GM19043 (cell line): ENCODE measurements at regions not wholly inside any gene's neighbourhood (a gene's known extent, or its start where the extent isn't known, plus 50 kb on each side); places are given as distances from the start of the nearest gene placed in this dataset.
"Not testable (repeated sequence)": the region's sequence is repeated elsewhere in the genome, so short reads cannot be mapped to it uniquely, and the experiment has no call there.

Experiments
- ATAC-seq: cut with Tn5 transposase; IDR thresholded peaks from one replicate; pipeline ENCODE4 v1.9.1; 2021; ENCODE audit warnings: low read depth; ENCODE audit not compliant: unreplicated experiment

GRCh38 chr6:168799067-168799466 lies 358.1 kb downstream of the SMOC2 start:
- ATAC-seq, result no peak

GRCh38 chr6:168796106-168796505 lies 355.1 kb downstream of the SMOC2 start:
- ATAC-seq, result no peak

- ATAC-seq, result not testable (repeated sequence)
Measured at GRCh38 chr6:168795611-168796010, 354.6 kb downstream of the SMOC2 start.

- no peak for ATAC-seq
Measured at GRCh38 chr6:168794491-168794890, 353.5 kb downstream of the SMOC2 start.

GRCh38 chr6:168793649-168794048 lies 352.7 kb downstream of the SMOC2 start:
- no peak for ATAC-seq

GRCh38 chr6:168791917-168792316 lies 350.9 kb downstream of the SMOC2 start:
- ATAC-seq, result no peak

- ATAC-seq, result no peak
Measured at GRCh38 chr6:168789699-168790098, 348.7 kb downstream of the SMOC2 start.

GRCh38 chr6:168785720-168786511 lies 344.9 kb downstream of the SMOC2 start:
- no peak for ATAC-seq

- no peak for ATAC-seq
Measured at GRCh38 chr6:168784426-168784825, 343.4 kb downstream of the SMOC2 start.

- no peak for ATAC-seq
Measured at GRCh38 chr6:168783720-168784119, 342.7 kb downstream of the SMOC2 start.

- ATAC-seq, result no peak
Measured at GRCh38 chr6:168782187-168782751, 341.3 kb downstream of the SMOC2 start.

- ATAC-seq, result no peak
Measured at GRCh38 chr6:168778201-168778600, 337.2 kb downstream of the SMOC2 start.

GRCh38 chr6:168774381-168774780 lies 333.4 kb downstream of the SMOC2 start:
- ATAC-seq, result no peak

- ATAC-seq, result no peak
Measured at GRCh38 chr6:168773788-168774187, 332.8 kb downstream of the SMOC2 start.

- no peak for ATAC-seq
Measured at GRCh38 chr6:168765752-168766151, 324.8 kb downstream of the SMOC2 start.

- no peak for ATAC-seq
Measured at GRCh38 chr6:168756009-168756634, 315.1 kb downstream of the SMOC2 start.

GRCh38 chr6:168746643-168747042 lies 305.7 kb downstream of the SMOC2 start:
- no peak for ATAC-seq

GRCh38 chr6:168746013-168746412 lies 305.0 kb downstream of the SMOC2 start:
- ATAC-seq, result no peak

- no peak for ATAC-seq
Measured at GRCh38 chr6:168744861-168745260, 303.9 kb downstream of the SMOC2 start.

- ATAC-seq, result no peak
Measured at GRCh38 chr6:168741942-168742782, 301.2 kb downstream of the SMOC2 start.

GRCh38 chr6:168741305-168741704 lies 300.3 kb downstream of the SMOC2 start:
- ATAC-seq, result no peak
